ENCODE measurements at regions not wholly inside any gene's neighbourhood (a gene's known extent, or its start where the extent isn't known, plus 50 kb on each side); places are given as distances from the start of the nearest gene placed in this dataset.
A peak's percentile ranks its signal among the peaks of the same experiment; 100 is the strongest.

DNA sequence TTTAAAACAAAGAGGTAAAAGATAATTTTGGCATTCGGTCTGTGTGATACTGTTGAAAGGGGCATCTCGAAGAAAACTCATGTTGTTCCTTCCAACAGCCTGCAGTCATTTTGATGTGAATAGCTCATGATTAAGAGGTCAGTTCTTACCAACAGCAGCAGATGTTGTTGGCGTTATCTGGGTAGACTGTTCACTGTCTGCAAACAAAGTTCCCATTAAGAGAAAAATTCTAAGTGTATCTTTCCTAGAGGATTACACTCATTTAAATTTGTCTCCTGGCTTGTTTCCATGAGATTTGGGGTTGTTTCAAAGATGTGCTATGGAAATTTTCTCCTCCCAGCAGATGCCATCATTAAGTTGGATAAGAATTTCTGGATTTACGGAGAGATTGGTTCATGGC lies 138.2 kb upstream of the RORB start:
- no peaks in the 10 kb centered on the region for H3K4me1 ChIP-seq (ENCODE audit: control insufficient read depth in 1 of 2, extremely low read depth in 1 of 2, insufficient read depth in 2 of 2, low read length in 2 of 2)
- H3K4me3 ChIP-seq (ENCODE audit: control insufficient read depth in 1 of 2, extremely low read depth in 1 of 2, low read length in 1 of 2) = no peak overlapping the region
- ChIA-PET POLR2A (no interaction called here), CTCF (no interaction called here)
- Mint-ChIP-seq H3K36me3 (no peaks in the 10 kb centered on the region), H3K9me3 (no peaks in the 10 kb centered on the region), H3K27me3 (no peaks in the 10 kb centered on the region), H3K4me1 (no peaks in the 10 kb centered on the region), H3K27ac (no peak overlapping the region), H3K4me3 (no peak overlapping the region)
- no peaks in the 10 kb centered on the region for H3K27me3 ChIP-seq (replicated peaks in 1 of 2; ENCODE audit: control insufficient read depth in 2 of 2, extremely low read depth in 1 of 2, insufficient read depth in 2 of 2, low read length in 1 of 2)
- no peak for DNase-seq
- no peak for ATAC-seq (replicated peaks in 1 of 4)
- no peaks in the 10 kb centered on the region for H3K36me3 ChIP-seq (ENCODE audit: control insufficient read depth in 2 of 2, extremely low read depth in 1 of 2, insufficient read depth in 1 of 2, low read length in 1 of 2)
- no peak overlapping the region for H3K27ac ChIP-seq (ENCODE audit: low read length)
- no CpG with 5 or more reads among the region's 4 CpGs for WGBS (ENCODE audit: insufficient coverage)
- H3K9me3 ChIP-seq = no peaks in the 10 kb centered on the region

DNA sequence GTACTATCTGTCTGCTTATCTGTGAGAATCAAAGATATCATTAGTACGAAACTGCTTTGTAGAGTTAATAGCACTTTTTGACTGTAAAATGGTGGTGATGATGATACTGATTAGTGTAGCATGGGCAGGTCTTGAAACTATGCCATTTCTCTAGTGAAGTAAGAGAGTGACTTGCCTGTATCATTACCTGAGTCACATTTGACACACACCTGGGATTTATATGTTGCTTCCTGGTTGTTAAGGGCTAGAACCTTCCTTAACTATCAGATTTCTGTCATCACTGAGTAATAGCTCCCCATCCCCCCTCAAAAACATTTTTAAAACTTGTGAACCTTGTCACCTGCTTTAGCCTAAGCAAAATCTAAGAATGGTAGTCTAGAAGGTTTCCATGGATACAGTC lies 135.6 kb upstream of the RORB start:
- Mint-ChIP-seq H3K9me3 (peaks cover 0 to 3% (median 2%) of the 10 kb centered on the region in 3 donors), H3K27me3 (no peaks in the 10 kb centered on the region), H3K27ac (no peak overlapping the region), H3K36me3 (no peaks in the 10 kb centered on the region), H3K4me1 (no peaks in the 10 kb centered on the region), H3K4me3 (no peak overlapping the region)
- no peaks in the 10 kb centered on the region for H3K4me1 ChIP-seq (ENCODE audit: control insufficient read depth in 1 of 2, extremely low read depth in 1 of 2, insufficient read depth in 2 of 2, low read length in 2 of 2)
- DNase-seq (no peak), ATAC-seq (replicated peaks in 1 of 4) (no peak)
- POLR2A ChIA-PET = no interaction called here
- CTCF ChIA-PET = no interaction called here
- H3K4me3 ChIP-seq (ENCODE audit: control insufficient read depth in 1 of 2, extremely low read depth in 1 of 2, low read length in 1 of 2) = no peak overlapping the region
- no peak overlapping the region for H3K27ac ChIP-seq (ENCODE audit: low read length)
- no peaks in the 10 kb centered on the region for H3K27me3 ChIP-seq (replicated peaks in 1 of 2; ENCODE audit: control insufficient read depth in 2 of 2, extremely low read depth in 1 of 2, insufficient read depth in 2 of 2, low read length in 1 of 2)
- no peaks in the 10 kb centered on the region for H3K9me3 ChIP-seq
- WGBS (ENCODE audit: insufficient coverage) = no CpG with 5 or more reads among the region's 1 CpG
- H3K36me3 ChIP-seq (ENCODE audit: control insufficient read depth in 2 of 2, extremely low read depth in 1 of 2, insufficient read depth in 1 of 2, low read length in 1 of 2) = no peaks in the 10 kb centered on the region

DNA sequence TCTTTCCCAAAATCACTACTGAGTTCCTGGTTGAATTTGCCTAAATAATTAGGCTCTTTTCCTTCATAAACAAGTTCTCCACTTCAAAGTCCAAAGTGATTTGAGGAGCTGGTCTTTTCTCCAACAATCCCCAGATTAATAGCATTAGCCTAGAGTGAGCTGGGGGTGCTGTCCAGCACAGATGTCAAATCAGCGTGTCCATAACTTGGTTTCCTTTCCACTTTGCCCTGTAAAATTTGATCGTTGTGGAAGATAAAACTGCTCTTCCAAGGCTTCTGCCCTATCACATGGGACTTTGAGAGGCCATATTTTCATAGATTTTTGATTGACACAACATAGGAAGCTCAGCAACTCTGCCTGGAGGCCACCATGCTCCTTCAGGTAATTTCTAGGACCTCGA lies 134.7 kb upstream of the RORB start:
- no peaks in the 10 kb centered on the region for H3K27me3 Mint-ChIP-seq
- WGBS (ENCODE audit: insufficient coverage) = 62% methylated on average over 3 of the region's 3 CpGs
- DNase-seq (no peak), ATAC-seq (replicated peaks in 1 of 4) (no peak)
- Histone ChIP-seq H3K27ac (ENCODE audit: low read length) (no peak overlapping the region), H3K9me3 (no peaks in the 10 kb centered on the region), H3K27me3 (replicated peaks in 1 of 2; ENCODE audit: control insufficient read depth in 2 of 2, extremely low read depth in 1 of 2, insufficient read depth in 2 of 2, low read length in 1 of 2) (no peaks in the 10 kb centered on the region), H3K36me3 (ENCODE audit: control insufficient read depth in 2 of 2, extremely low read depth in 1 of 2, insufficient read depth in 1 of 2, low read length in 1 of 2) (no peaks in the 10 kb centered on the region), H3K4me3 (ENCODE audit: control insufficient read depth in 1 of 2, extremely low read depth in 1 of 2, low read length in 1 of 2) (no peak overlapping the region), H3K4me1 (ENCODE audit: control insufficient read depth in 1 of 2, extremely low read depth in 1 of 2, insufficient read depth in 2 of 2, low read length in 2 of 2) (no peaks in the 10 kb centered on the region)
- no peaks in the 10 kb centered on the region for H3K4me1 Mint-ChIP-seq
- H3K36me3 Mint-ChIP-seq = no peaks in the 10 kb centered on the region
- CTCF ChIA-PET = no interaction called here
- POLR2A ChIA-PET = no interaction called here
- H3K9me3 Mint-ChIP-seq = peaks cover 0 to 3% (median 2%) of the 10 kb centered on the region in 3 donors
- no peak overlapping the region for H3K27ac Mint-ChIP-seq
- no peak overlapping the region for H3K4me3 Mint-ChIP-seq

DNA sequence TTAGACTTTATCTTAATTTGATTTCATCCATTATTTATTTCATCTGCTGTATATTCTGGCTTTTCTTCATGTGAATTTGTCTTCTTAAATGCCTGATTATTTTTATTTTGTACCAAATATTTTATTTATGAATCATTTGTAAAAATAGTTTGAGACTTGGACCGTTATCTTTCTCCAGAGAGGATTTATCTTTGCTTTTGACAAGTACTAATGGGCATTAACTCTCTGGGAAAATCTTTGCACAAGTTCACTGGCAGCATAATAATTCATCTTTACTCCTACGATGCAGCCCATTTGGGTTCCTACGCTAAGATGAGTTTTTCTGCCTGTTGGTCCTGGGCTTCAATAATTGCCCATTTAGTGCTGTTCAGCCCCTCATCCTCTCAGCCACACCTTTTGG lies 131.0 kb upstream of the RORB start:
- DNase-seq = no peak
- H3K27ac ChIP-seq (ENCODE audit: low read length) = no peak overlapping the region
- Mint-ChIP-seq H3K9me3 (peaks cover 0 to 3% (median 2%) of the 10 kb centered on the region in 3 donors), H3K27ac (no peak overlapping the region), H3K4me3 (no peak overlapping the region), H3K4me1 (no peaks in the 10 kb centered on the region), H3K27me3 (no peaks in the 10 kb centered on the region), H3K36me3 (no peaks in the 10 kb centered on the region)
- H3K4me1 ChIP-seq (ENCODE audit: control insufficient read depth in 1 of 2, extremely low read depth in 1 of 2, insufficient read depth in 2 of 2, low read length in 2 of 2) = no peaks in the 10 kb centered on the region
- no peak overlapping the region for H3K4me3 ChIP-seq (ENCODE audit: control insufficient read depth in 1 of 2, extremely low read depth in 1 of 2, low read length in 1 of 2)
- ChIA-PET CTCF (no interaction called here), POLR2A (no interaction called here)
- H3K36me3 ChIP-seq (ENCODE audit: control insufficient read depth in 2 of 2, extremely low read depth in 1 of 2, insufficient read depth in 1 of 2, low read length in 1 of 2) = no peaks in the 10 kb centered on the region
- no peak for ATAC-seq (replicated peaks in 1 of 4)
- no peaks in the 10 kb centered on the region for H3K27me3 ChIP-seq (replicated peaks in 1 of 2; ENCODE audit: control insufficient read depth in 2 of 2, extremely low read depth in 1 of 2, insufficient read depth in 2 of 2, low read length in 1 of 2)
- 100% methylated on average over 2 of the region's 3 CpGs for WGBS (ENCODE audit: insufficient coverage)
- H3K9me3 ChIP-seq = no peaks in the 10 kb centered on the region

DNA sequence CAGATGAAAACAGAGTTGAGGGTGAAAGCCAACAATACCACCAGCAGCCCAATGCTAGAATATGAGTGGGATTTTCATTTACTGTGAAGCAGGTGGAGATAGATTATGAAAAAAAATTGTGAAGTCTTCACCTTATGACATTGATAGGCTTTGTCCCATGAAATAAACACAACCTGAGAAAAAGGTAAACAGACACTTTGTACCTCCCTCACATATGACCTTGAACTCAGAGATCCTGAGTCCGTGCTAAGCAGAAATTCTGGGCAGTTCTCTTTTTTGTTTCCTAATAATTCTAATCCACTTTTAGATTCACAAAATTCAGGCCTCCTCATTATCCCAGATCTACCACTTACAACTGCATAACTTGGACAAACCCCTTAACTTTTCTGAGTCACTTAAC lies 127.3 kb upstream of the RORB start:
- POLR2A ChIA-PET = no interaction called here
- H3K9me3 Mint-ChIP-seq = peaks cover 0 to 6% (median 2%) of the 10 kb centered on the region in 3 donors
- Histone ChIP-seq H3K27me3 (replicated peaks in 1 of 2; ENCODE audit: control insufficient read depth in 2 of 2, extremely low read depth in 1 of 2, insufficient read depth in 2 of 2, low read length in 1 of 2) (no peaks in the 10 kb centered on the region), H3K4me1 (ENCODE audit: control insufficient read depth in 1 of 2, extremely low read depth in 1 of 2, insufficient read depth in 2 of 2, low read length in 2 of 2) (no peaks in the 10 kb centered on the region), H3K27ac (ENCODE audit: low read length) (no peak overlapping the region), H3K9me3 (no peaks in the 10 kb centered on the region), H3K4me3 (ENCODE audit: control insufficient read depth in 1 of 2, extremely low read depth in 1 of 2, low read length in 1 of 2) (no peak overlapping the region), H3K36me3 (ENCODE audit: control insufficient read depth in 2 of 2, extremely low read depth in 1 of 2, insufficient read depth in 1 of 2, low read length in 1 of 2) (no peaks in the 10 kb centered on the region)
- H3K27ac Mint-ChIP-seq = no peak overlapping the region
- no peaks in the 10 kb centered on the region for H3K36me3 Mint-ChIP-seq
- H3K4me1 Mint-ChIP-seq = no peaks in the 10 kb centered on the region
- 75% methylated on average over 1 of the region's 1 CpG for WGBS (ENCODE audit: insufficient coverage)
- CTCF ChIA-PET = no interaction called here
- H3K27me3 Mint-ChIP-seq = no peaks in the 10 kb centered on the region
- H3K4me3 Mint-ChIP-seq = no peak overlapping the region
- ATAC-seq (replicated peaks in 1 of 4) (no peak), DNase-seq (no peak)

DNA sequence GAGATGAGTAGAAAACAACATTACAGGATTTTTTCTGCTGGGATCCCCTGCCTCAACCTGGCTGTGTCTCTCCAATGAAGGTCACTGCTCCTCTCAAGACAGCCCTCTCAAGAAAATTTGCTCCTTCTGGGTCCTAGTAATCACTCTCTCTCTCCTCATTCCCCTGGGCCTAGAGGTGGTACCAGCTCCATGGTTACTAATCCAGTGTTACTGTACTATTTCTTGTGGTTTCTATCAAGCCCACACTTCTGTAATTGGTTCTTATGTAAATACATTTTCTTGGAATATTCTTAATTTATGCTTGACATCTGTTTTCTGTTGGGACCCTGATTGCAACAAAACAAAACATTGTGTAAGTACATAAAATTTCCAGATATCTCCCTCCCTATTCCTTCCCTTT lies 123.8 kb upstream of the RORB start:
- Histone ChIP-seq H3K36me3 (ENCODE audit: control insufficient read depth in 2 of 2, extremely low read depth in 1 of 2, insufficient read depth in 1 of 2, low read length in 1 of 2) (no peaks in the 10 kb centered on the region), H3K4me1 (ENCODE audit: control insufficient read depth in 1 of 2, extremely low read depth in 1 of 2, insufficient read depth in 2 of 2, low read length in 2 of 2) (no peaks in the 10 kb centered on the region), H3K9me3 (no peaks in the 10 kb centered on the region), H3K27me3 (replicated peaks in 1 of 2; ENCODE audit: control insufficient read depth in 2 of 2, extremely low read depth in 1 of 2, insufficient read depth in 2 of 2, low read length in 1 of 2) (no peaks in the 10 kb centered on the region), H3K4me3 (ENCODE audit: control insufficient read depth in 1 of 2, extremely low read depth in 1 of 2, low read length in 1 of 2) (no peak overlapping the region), H3K27ac (ENCODE audit: low read length) (no peak overlapping the region)
- ChIA-PET POLR2A (no interaction called here), CTCF (no interaction called here)
- Mint-ChIP-seq H3K36me3 (no peaks in the 10 kb centered on the region), H3K27ac (no peak overlapping the region), H3K27me3 (no peaks in the 10 kb centered on the region), H3K4me3 (no peak overlapping the region), H3K9me3 (peaks cover 0 to 4% (median 0%) of the 10 kb centered on the region in 3 donors), H3K4me1 (no peaks in the 10 kb centered on the region)
- DNase-seq (no peak), ATAC-seq (replicated peaks in 1 of 4) (no peak)

DNA sequence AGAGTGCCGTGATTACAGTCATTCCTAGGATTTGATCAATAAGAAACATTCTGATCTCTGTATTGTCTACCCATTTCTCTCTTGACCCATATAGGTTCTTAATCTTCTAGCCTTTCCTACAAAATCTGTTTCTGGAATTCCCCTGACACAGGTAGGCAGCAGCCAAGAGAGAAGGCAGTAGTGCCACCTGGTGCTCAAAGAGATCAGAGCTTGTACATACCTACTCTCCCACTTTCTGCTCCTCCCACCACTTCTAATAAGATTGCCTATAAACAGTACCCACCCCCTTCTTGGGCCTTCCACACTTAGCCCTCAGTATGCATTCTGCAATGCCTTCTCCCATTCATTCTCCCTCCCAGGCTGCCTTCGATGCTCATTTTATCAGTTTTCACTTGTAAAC lies 117.4 kb upstream of the RORB start:
- POLR2A ChIA-PET = no interaction called here
- H3K36me3 Mint-ChIP-seq = no peaks in the 10 kb centered on the region
- H3K27ac Mint-ChIP-seq = no peak overlapping the region
- no peak overlapping the region for H3K4me3 Mint-ChIP-seq
- Histone ChIP-seq H3K9me3 (no peaks in the 10 kb centered on the region), H3K36me3 (ENCODE audit: control insufficient read depth in 2 of 2, extremely low read depth in 1 of 2, insufficient read depth in 1 of 2, low read length in 1 of 2) (no peaks in the 10 kb centered on the region), H3K27me3 (replicated peaks in 1 of 2; ENCODE audit: control insufficient read depth in 2 of 2, extremely low read depth in 1 of 2, insufficient read depth in 2 of 2, low read length in 1 of 2) (no peaks in the 10 kb centered on the region), H3K4me3 (ENCODE audit: control insufficient read depth in 1 of 2, extremely low read depth in 1 of 2, low read length in 1 of 2) (no peak overlapping the region), H3K27ac (ENCODE audit: low read length) (no peak overlapping the region), H3K4me1 (ENCODE audit: control insufficient read depth in 1 of 2, extremely low read depth in 1 of 2, insufficient read depth in 2 of 2, low read length in 2 of 2) (no peaks in the 10 kb centered on the region)
- peaks cover 0 to 4% (median 0%) of the 10 kb centered on the region in 3 donors for H3K4me1 Mint-ChIP-seq
- ATAC-seq (replicated peaks in 1 of 4) = no peak
- CTCF ChIA-PET = interaction anchor here in 1 of 2 donors (1.0 kb wide), 1 partner anchor 696 kb away, joined by 3 read pairs; no protein-coding TSS in a partner anchor
- 100% methylated on average over 1 of the region's 2 CpGs for WGBS (ENCODE audit: insufficient coverage)
- DNase-seq = peak in 6 of 35 experiments; percentile 0 to 51 (median 5)
- no peaks in the 10 kb centered on the region for H3K27me3 Mint-ChIP-seq
- H3K9me3 Mint-ChIP-seq = peaks cover 0 to 5% (median 0%) of the 10 kb centered on the region in 3 donors

Measured in T-cell (primary cell).